Stimulated activated CD8-positive, alpha-beta memory T cell treated with anti-CD3 and anti-CD28 coated beads, Interleukin-4, amount 100 ng/mL, for 24 hours (primary cell): ENCODE measurements at regions not wholly inside any gene's neighbourhood (a gene's known extent, or its start where the extent isn't known, plus 50 kb on each side); places are given as distances from the start of the nearest gene placed in this dataset.
"Not testable (repeated sequence)": the region's sequence is repeated elsewhere in the genome, so short reads cannot be mapped to it uniquely, and the experiment has no call there.

Experiments
- DNase-seq: peaks from one replicate; pipeline ENCODE4 v3.0.0-alpha.2; 2020; ENCODE audit warnings: low read depth

GRCh38 chrX:20715176-20715575 lies 448.5 kb upstream of the RPS6KA3 start:
- no peak for DNase-seq

GRCh38 chrX:20712811-20713210 lies 446.1 kb upstream of the RPS6KA3 start:
- DNase-seq, result no peak

- no peak for DNase-seq
Observed at GRCh38 chrX:20711366-20711765, 444.7 kb upstream of the RPS6KA3 start.

- no peak for DNase-seq
Observed at GRCh38 chrX:20693078-20693477, 426.4 kb upstream of the RPS6KA3 start.

- no peak for DNase-seq
Observed at GRCh38 chrX:20686256-20686655, 419.5 kb upstream of the RPS6KA3 start.

GRCh38 chrX:20685652-20686051 lies 418.9 kb upstream of the RPS6KA3 start:
- DNase-seq, result no peak

GRCh38 chrX:20681683-20682082 lies 415.0 kb upstream of the RPS6KA3 start:
- no peak for DNase-seq

- DNase-seq, result no peak
Observed at GRCh38 chrX:20680998-20681397, 414.3 kb upstream of the RPS6KA3 start.

GRCh38 chrX:20672476-20672875 lies 405.8 kb upstream of the RPS6KA3 start:
- no peak for DNase-seq

GRCh38 chrX:20671746-20672145 lies 405.0 kb upstream of the RPS6KA3 start:
- not testable (repeated sequence) for DNase-seq

- no peak for DNase-seq
Observed at GRCh38 chrX:20670611-20671010, 403.9 kb upstream of the RPS6KA3 start.

GRCh38 chrX:20668550-20668949 lies 401.8 kb upstream of the RPS6KA3 start:
- no peak for DNase-seq

- no peak for DNase-seq
Observed at GRCh38 chrX:20666331-20666730, 399.6 kb upstream of the RPS6KA3 start.

GRCh38 chrX:20665481-20665880 lies 398.8 kb upstream of the RPS6KA3 start:
- DNase-seq, result no peak

GRCh38 chrX:20664774-20665173 lies 398.1 kb upstream of the RPS6KA3 start:
- no peak for DNase-seq

GRCh38 chrX:20664131-20664530 lies 397.4 kb upstream of the RPS6KA3 start:
- DNase-seq, result no peak

- DNase-seq, result no peak
Observed at GRCh38 chrX:20663336-20663735, 396.6 kb upstream of the RPS6KA3 start.

- DNase-seq, result no peak
Observed at GRCh38 chrX:20656721-20657120, 390.0 kb upstream of the RPS6KA3 start.

- no peak for DNase-seq
Observed at GRCh38 chrX:20654596-20655106, 387.9 kb upstream of the RPS6KA3 start.

GRCh38 chrX:20653070-20653469 lies 386.4 kb upstream of the RPS6KA3 start:
- DNase-seq, result no peak

- DNase-seq, result no peak
Observed at GRCh38 chrX:20641954-20642353, 375.2 kb upstream of the RPS6KA3 start.

GRCh38 chrX:20639115-20639514 lies 372.4 kb upstream of the RPS6KA3 start:
- DNase-seq, result no peak

- DNase-seq, result no peak
Observed at GRCh38 chrX:20637351-20637750, 370.6 kb upstream of the RPS6KA3 start.

- no peak for DNase-seq
Observed at GRCh38 chrX:20633451-20633850, 366.7 kb upstream of the RPS6KA3 start.

- no peak for DNase-seq
Observed at GRCh38 chrX:20623448-20623847, 356.7 kb upstream of the RPS6KA3 start.
